RPMI8226 (cell line): ENCODE measurements at regions not wholly inside any gene's neighbourhood (a gene's known extent, or its start where the extent isn't known, plus 50 kb on each side); places are given as distances from the start of the nearest gene placed in this dataset.
"Not testable (repeated sequence)": the region's sequence is repeated elsewhere in the genome, so short reads cannot be mapped to it uniquely, and the experiment has no call there.

Experiments
- DNase-seq: peaks from one replicate; pipeline ENCODE4 v3.0.0-alpha.2; 2015

DNA sequence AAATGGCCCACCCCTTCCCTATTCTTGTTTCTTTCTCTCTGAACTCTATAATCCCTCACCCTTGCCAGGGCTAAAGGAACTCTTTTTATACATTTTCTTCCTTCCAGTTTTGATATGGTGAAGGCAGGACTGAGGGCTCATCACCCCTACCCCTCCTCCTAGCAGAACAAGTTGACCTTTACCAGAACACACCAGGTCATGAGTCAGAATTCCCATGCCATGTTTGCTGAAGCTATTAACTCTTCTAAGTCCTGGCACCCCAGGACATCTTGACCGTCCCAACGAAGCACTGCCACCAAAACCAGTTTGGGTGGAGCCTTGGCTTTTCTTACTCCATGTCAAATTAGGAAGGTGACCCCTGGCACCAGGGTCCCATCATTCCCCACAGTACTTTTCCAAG, 57.5 kb upstream of the DYNLT3 start:
- no peak for DNase-seq

DNA sequence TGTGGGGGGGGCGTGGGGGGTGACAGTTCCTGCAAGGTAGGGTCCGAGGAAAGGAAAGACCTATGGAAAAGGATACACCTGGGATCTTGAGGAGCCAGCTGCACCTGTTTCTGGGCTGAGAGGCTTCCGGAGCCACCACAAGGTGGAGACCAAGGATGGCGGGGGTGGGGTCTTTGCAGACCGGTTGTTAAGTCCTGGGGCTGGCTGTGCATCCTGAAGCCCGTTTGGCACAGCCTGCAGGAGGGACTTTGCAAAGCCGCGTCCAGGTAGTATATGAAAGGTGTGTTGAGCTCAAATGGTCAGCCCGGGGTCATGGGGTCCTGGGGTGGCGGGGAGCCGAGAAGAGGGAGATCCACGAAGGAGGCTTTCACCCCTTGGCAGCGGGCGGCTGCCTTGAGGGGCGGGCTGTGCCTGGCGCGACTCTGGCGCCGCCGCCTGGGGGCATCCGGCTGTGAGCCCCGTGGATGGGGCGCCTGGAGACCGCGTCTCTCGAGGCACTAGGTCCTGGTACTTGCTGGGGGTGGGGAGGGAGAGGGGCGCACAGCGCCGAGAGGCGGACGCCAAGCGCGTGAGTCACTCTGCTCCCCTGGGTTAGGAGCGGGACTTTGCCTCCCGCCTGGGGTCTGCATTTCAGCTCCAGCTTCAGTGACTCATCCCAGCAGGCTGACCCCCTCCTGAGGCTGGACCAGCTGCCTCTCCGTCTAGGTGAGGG, 58.2 kb upstream of the DYNLT3 start:
- peak; percentile 9 for DNase-seq

DNA sequence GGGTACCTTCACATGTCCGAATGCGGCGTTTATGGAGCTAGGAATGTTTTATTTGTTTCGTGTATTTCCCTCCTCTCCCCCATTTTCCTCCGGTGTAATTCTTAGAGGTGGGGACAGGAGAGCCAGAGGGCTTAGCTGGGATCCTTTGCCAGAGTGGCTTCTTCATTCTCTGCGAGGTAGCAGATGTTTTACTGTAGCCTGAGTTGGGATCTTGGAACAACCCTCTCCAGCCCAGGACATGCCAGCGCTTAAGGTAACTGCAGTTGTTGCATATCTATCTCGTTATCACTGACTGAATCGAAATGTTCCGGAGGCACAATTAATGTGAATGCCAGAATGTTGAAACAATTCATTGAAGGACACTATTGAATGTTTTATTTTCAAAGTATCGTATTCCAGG, 59.0 kb upstream of the DYNLT3 start:
- DNase-seq, result no peak

DNA sequence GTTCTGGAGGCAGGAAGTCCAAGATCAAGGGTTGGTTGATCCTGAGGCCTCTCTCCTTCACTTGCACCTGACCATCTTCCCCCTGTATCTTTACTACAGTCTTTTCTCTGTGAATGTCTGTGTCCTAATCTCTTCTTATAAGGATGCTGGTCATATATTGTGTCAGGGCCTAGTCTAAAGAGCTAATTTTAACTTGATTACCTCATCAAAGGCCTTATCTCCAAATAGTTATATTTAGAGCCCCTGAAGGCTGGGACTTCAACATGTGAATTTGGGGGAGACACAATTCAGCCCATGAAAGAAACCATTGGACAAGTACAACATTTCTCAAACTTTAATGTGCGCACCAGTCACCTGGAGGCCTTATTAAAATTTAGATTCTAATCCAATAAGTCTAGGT, 62.8 kb upstream of the DYNLT3 start:
- DNase-seq, result no peak

DNA sequence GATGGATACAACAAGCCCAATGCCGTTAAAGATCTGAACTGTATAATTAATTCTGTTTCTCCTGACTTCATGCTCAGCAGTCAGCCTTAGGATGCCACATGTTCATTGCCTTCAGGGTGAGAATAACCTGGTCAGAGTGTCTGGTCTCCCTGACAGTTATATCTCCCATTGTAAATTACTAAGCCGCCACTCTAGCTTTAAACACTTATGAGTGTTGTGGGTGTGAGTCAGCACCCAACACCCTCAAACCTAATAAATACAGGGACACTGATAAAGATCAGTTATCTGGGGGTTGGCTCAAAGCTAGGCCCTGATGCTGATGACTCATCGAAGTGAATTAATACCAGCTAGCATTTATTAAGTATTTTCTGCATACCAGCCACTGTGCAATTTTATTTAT, 64.9 kb upstream of the DYNLT3 start:
- no peak for DNase-seq

DNA sequence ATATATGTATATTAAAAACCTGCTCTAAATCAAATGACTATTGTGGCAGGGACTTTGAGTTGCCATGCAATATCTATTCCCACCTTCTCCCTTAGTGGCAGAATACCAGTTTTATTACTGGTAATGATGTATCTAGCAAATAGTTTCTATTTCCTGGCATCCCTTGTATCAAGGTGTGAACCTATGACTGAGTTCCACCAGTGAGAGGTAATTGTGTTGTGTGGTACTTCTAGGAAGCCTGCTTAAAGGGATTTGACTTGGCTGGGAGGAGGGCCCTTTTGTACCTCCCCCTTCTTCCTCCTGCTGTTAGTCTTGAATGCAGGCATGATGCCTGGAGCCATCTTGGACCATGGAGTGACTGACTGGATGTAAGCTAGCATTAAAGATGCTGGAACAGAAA, 65.4 kb upstream of the DYNLT3 start:
- no peak for DNase-seq

DNA sequence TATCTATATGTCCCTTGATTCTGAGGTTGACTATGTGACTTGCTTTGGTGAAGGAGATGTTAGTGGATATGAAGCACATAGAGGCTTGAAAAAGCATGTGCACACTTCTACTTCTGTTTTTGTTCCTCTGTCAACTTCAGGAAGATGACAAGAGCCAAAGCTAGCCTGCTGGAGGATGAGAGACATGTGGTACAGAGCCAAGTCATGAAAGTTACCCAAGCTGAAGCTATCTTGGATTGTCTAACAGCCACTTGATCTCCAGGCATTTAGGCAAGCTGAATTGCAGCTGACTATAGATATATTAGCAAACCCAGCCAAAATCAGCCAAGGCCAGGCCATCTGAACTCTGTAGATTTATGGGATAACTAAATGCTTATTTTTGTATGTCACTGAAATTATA, 70.8 kb upstream of the DYNLT3 start:
- no peak for DNase-seq

DNA sequence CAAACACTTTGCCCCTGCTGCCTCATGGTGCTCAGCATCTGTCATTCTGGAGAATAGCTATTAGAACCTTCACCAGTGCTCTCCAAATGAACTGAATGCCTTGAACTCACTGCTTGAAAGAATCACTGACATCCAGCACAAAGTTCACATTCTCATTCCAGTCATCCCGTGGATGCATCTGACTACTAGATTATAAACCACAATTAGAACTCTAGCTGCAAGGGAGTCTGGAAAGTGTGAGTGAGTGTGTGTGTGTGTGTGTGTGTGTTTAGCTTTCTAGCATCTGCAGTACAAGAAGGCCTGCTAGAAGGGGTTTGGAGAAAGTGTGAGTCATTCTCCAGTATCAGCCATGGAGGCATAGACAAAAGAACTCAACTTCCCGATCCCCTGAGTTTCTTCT, 71.3 kb upstream of the DYNLT3 start:
- no peak for DNase-seq

DNA sequence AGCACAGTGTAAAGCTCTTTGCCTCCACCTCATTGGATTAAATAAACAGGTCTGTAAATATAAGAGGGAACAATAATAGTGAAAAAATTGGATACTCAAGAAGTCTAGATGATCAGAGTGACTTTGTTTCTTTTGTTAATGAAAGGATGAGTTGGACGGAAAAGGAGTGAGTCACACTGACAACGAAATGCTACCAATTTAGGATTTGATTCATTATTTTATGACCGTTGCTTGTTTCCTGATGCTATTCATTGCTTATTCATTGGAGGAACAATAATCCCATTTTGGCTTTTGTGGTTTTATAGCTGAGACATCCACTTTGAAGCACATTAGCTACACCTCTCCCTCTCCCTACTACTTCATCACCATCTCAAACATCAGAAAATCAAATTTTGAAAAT, 74.4 kb upstream of the DYNLT3 start:
- no peak for DNase-seq

DNA sequence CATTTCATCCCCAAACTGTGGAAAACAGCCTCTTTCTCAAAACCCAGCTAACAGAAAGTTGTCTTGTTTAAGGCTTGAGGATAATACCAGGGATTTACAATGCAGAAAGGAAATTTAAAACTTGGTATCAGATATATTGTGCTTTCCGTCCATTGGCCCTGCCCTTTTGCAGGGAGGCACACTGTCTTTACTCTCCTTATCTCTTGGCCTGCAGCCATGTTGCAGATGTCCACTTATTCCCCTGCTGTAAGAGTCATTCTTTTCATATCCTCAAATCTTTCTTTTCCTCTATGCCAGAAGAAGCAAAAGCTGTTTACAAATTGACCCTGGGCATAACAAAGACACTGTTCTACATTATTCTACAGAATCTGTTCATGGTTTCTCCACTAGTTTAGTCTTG, 75.6 kb upstream of the DYNLT3 start:
- no peak for DNase-seq

DNA sequence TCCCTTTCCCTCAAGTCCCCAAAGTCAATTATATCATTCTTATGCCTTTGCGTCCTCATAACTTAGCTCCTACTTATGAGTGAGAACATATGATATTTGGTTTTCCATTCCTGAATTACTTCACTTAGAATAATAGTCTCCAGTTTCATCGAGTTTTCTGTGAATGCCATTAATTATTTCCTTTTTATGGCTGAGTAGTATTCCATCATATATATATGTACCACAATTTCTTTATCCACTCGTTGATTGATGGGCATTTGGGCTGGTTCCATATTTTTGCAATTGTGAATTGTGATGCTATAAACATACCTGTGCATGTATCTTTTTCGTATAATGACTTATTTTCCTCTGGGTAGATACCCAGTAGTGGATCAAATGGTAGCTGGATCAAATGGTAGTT, 78.4 kb upstream of the DYNLT3 start:
- not testable (repeated sequence) for DNase-seq

DNA sequence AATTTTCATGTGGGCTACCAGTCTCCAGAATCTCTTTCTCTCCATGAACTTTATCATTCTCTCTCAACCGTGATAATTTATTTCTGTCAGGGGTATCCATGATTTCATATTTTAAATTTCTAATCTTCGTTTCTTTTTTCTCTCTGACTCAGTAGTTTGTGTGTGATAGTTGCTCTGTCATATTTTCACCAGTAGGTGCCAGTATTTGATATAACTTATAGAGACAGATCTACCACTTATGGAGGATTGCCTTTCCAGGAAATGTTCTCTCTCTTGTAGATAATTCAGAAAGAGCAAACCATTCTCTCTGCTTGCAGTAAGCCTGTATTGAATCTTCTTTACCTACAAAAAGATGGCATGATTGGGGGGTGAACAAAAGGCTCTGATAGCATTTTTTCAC, 79.3 kb upstream of the DYNLT3 start:
- peak; percentile 8 for DNase-seq

DNA sequence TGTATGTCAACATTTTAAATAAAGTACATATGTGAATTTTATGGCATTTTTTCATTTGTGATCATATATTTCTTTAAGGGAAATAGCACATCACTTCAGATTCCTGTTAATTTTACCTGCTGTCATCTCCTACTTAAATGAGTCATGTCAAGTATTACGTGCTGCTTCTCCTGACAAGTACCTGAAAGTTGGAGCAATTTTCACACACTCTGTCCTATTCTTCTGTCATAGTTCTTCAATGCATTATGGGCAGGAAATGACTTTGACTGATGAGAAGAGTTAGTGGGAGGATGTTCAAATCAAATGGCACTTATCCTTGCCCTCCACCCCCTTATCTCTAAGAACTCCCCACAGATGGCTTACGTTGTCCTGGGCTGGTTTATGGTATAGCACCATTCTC, 64.2 kb upstream of the SYTL5 start:
- DNase-seq, result no peak

DNA sequence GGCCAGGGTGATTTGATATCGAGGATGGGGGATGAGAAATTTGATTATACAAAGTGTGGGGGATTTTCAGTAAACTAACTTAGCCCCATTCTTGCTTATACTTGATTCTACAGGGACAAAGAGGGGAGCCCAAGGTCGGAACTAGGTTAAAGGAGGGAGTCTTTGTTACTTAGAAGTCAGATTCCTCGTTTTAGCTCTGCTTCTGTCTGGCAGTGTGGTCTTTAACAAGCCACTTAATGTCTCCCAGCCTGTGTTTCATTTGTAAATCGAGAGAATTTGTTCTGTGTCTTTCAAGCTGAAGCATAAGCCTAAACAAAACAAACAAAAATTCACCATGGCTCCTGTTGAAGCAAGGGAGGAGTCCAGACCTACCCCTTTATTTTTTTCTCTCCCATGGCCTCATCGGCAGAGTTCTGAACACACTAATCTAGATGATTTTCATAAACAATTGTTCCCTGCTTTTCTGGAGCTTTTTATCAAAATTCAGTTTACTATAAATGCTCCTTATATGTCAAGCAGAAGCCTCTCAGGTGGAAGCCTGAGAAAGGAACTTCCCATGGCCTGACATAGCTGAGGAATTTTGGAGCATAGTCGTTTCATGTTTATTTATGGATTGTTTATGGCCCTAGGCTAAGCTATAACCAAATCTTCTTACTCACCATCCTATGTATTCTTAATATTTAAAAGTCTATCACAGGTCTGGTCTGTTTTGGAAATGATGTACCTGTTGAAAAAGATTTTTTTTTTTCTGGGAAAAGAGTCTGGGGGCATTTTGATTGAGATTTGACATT, 62.6 kb upstream of the SYTL5 start:
- DNase-seq, result no peak

DNA sequence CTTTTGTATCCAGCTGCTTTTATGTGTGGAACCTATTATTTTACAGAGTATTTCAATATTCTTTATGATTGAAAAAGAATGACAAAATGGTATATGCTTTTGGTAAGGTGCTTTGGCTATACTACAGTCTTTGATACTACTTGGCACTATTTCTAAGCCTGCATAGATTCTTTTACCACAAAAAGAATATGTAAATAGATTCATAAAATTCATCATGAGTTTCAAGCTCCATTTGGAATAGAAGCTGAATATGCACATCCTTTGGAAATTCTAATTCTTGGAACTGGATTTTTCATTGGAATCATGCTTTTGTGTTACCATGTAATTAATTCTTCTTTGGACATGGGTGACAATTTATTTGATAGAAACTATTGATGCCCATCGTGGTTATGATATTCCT, 60.2 kb upstream of the SYTL5 start:
- no peak for DNase-seq

DNA sequence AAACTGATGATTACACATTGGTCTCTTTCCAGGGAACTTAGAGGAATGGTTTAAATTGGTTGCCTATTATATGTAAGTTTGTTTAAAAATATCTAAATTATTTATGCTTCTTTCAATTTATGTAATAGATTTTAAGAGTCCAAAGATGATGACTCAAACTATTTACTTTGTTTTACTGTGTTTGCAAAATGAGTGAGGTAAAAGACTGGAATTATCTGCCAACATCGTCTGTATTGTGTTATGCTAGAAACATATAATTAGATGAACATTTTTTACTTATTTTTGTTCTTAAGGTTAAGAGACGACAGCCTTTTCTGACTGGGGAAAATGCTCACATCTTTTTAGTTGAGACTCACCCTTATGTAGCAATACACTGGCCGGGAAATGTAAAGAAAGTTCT, 51.1 kb upstream of the SYTL5 start:
- no peak for DNase-seq

DNA sequence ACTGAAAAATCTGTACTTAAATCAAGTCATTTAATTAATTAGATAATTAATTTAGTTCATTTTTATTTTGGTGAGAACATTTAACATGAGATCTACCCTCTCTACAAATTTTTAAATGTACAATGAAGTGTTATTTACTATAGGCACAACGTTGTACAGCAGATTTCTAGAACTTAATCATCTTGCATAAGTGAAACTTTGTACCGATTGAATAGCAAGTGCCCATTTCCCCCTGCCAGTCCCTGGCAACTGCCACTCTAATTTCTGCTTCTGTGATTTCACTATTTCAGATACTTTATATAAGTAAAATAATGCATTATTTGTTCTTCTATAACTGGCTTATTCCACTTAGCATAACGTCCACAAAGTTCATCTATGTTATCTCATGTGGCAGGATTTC, 50.1 kb upstream of the SYTL5 start:
- no peak for DNase-seq
